ENCODE measurements at regions not wholly inside any gene's neighbourhood (a gene's known extent, or its start where the extent isn't known, plus 50 kb on each side); places are given as distances from the start of the nearest gene placed in this dataset.
"Not testable (repeated sequence)": the region's sequence is repeated elsewhere in the genome, so short reads cannot be mapped to it uniquely, and the experiment has no call there.

GRCh38 chr2:161070693-161071479 is 89.3 kb upstream of the TANK start:
- no peak for TF ChIP-seq CTCF (optimal IDR thresholded peaks at IDR 0.05 in 1 of 3, IDR thresholded peaks at IDR 0.05 in 1 of 3, conservative IDR thresholded peaks at IDR 0.05 in 1 of 3; ENCODE audit: extremely low read depth in 1 of 3, insufficient read depth in 2 of 3, low read length in 3 of 3)
- TF ChIP-seq EZH2 (IDR thresholded peaks at IDR 0.05; ENCODE audit: low read length), result no peak
- Histone ChIP-seq H3K9me1 (ENCODE audit: control insufficient read depth, extremely low read depth, insufficient read depth, low read length) (no peaks in the 10 kb centered on the region), H3K4me1 (ENCODE audit: control insufficient read depth, extremely low read depth, insufficient read depth, low read length) (peaks cover 6% of the 10 kb centered on the region), H3K9ac (ENCODE audit: control insufficient read depth, extremely low read depth, insufficient read depth, low read length) (no peak overlapping the region), H3K4me3 (ENCODE audit: control insufficient read depth in 2 of 3, extremely low read depth in 1 of 3, insufficient read depth in 2 of 3, low read depth in 1 of 3, low read length in 3 of 3) (no peak overlapping the region), H4K20me1 (ENCODE audit: control insufficient read depth, extremely low read depth, insufficient read depth, low read length) (no peaks in the 10 kb centered on the region), H3K27ac (ENCODE audit: control insufficient read depth, insufficient read depth, low read length) (no peak overlapping the region), H3K4me2 (ENCODE audit: control insufficient read depth, extremely low read depth, insufficient read depth, low read depth, low read length) (no peak overlapping the region), H2AFZ (ENCODE audit: control insufficient read depth, low read length) (no peak overlapping the region), H3K79me2 (ENCODE audit: control insufficient read depth, insufficient read depth, low read length) (no peaks in the 10 kb centered on the region), H3K27me3 (ENCODE audit: control insufficient read depth, extremely low read depth, insufficient read depth, low read length) (no peaks in the 10 kb centered on the region), H3K9me3 (ENCODE audit: control insufficient read depth, low read depth, low read length) (no peaks in the 10 kb centered on the region), H3K36me3 (ENCODE audit: control insufficient read depth in 2 of 2, extremely low read depth in 1 of 2, insufficient read depth in 2 of 2, low read length in 2 of 2) (no peaks in the 10 kb centered on the region)
- DNase-seq (ENCODE audit: low read depth, low spot score) (no peak), FAIRE-seq (no peak)
- dilution Hi-C loops (cut with MboI; ENCODE audit: extremely low pct_ligation_motif_present, low sequenced_read_pairs), result no loop called here

- FAIRE-seq; H3K27ac ChIP-seq (ENCODE audit: control insufficient read depth, insufficient read depth, low read length); DNase-seq (ENCODE audit: low read depth, low spot score): not testable (repeated sequence)
These were observed 87.8 kb upstream of the TANK start for GRCh38 chr2:161072436-161072835.

GRCh38 chr2:161075701-161076100 is 84.5 kb upstream of the TANK start:
- dilution Hi-C loops (cut with MboI; ENCODE audit: extremely low pct_ligation_motif_present, low sequenced_read_pairs), result no loop called here
- Histone ChIP-seq H3K4me2 (ENCODE audit: control insufficient read depth, extremely low read depth, insufficient read depth, low read depth, low read length) (no peak overlapping the region), H3K36me3 (ENCODE audit: control insufficient read depth in 2 of 2, extremely low read depth in 1 of 2, insufficient read depth in 2 of 2, low read length in 2 of 2) (no peaks in the 10 kb centered on the region), H3K79me2 (ENCODE audit: control insufficient read depth, insufficient read depth, low read length) (no peaks in the 10 kb centered on the region), H3K27me3 (ENCODE audit: control insufficient read depth, extremely low read depth, insufficient read depth, low read length) (no peaks in the 10 kb centered on the region), H2AFZ (ENCODE audit: control insufficient read depth, low read length) (no peak overlapping the region), H3K4me3 (ENCODE audit: control insufficient read depth in 2 of 3, extremely low read depth in 1 of 3, insufficient read depth in 2 of 3, low read depth in 1 of 3, low read length in 3 of 3) (no peak overlapping the region), H3K9me1 (ENCODE audit: control insufficient read depth, extremely low read depth, insufficient read depth, low read length) (no peaks in the 10 kb centered on the region), H3K9me3 (ENCODE audit: control insufficient read depth, low read depth, low read length) (no peaks in the 10 kb centered on the region), H4K20me1 (ENCODE audit: control insufficient read depth, extremely low read depth, insufficient read depth, low read length) (no peaks in the 10 kb centered on the region), H3K4me1 (ENCODE audit: control insufficient read depth, extremely low read depth, insufficient read depth, low read length) (peaks cover 18% of the 10 kb centered on the region), H3K27ac (ENCODE audit: control insufficient read depth, insufficient read depth, low read length) (no peak overlapping the region), H3K9ac (ENCODE audit: control insufficient read depth, extremely low read depth, insufficient read depth, low read length) (no peak overlapping the region)
- TF ChIP-seq EZH2 (IDR thresholded peaks at IDR 0.05; ENCODE audit: low read length), result no peak
- TF ChIP-seq CTCF (optimal IDR thresholded peaks at IDR 0.05 in 1 of 3, IDR thresholded peaks at IDR 0.05 in 1 of 3, conservative IDR thresholded peaks at IDR 0.05 in 1 of 3; ENCODE audit: extremely low read depth in 1 of 3, insufficient read depth in 2 of 3, low read length in 3 of 3), result no peak
- no peak for DNase-seq (ENCODE audit: low read depth, low spot score)
- no peak for FAIRE-seq

More at GRCh38 chr2:161072436-161072835, 87.8 kb upstream of the TANK start:
- H3K4me3 ChIP-seq (ENCODE audit: control insufficient read depth in 2 of 3, extremely low read depth in 1 of 3, insufficient read depth in 2 of 3, low read depth in 1 of 3, low read length in 3 of 3); H3K9ac ChIP-seq (ENCODE audit: control insufficient read depth, extremely low read depth, insufficient read depth, low read length); H3K4me2 ChIP-seq (ENCODE audit: control insufficient read depth, extremely low read depth, insufficient read depth, low read depth, low read length); H4K20me1 ChIP-seq (ENCODE audit: control insufficient read depth, extremely low read depth, insufficient read depth, low read length); H3K9me3 ChIP-seq (ENCODE audit: control insufficient read depth, low read depth, low read length); H3K9me1 ChIP-seq (ENCODE audit: control insufficient read depth, extremely low read depth, insufficient read depth, low read length); H2AFZ ChIP-seq (ENCODE audit: control insufficient read depth, low read length); H3K36me3 ChIP-seq (ENCODE audit: control insufficient read depth in 2 of 2, extremely low read depth in 1 of 2, insufficient read depth in 2 of 2, low read length in 2 of 2); dilution Hi-C loops (cut with MboI; ENCODE audit: extremely low pct_ligation_motif_present, low sequenced_read_pairs); H3K27me3 ChIP-seq (ENCODE audit: control insufficient read depth, extremely low read depth, insufficient read depth, low read length); H3K79me2 ChIP-seq (ENCODE audit: control insufficient read depth, insufficient read depth, low read length): not testable (repeated sequence)
- H3K4me1 ChIP-seq (ENCODE audit: control insufficient read depth, extremely low read depth, insufficient read depth, low read length), result peaks cover 11% of the 10 kb centered on the region

All from keratinocyte (primary cell).